GM12878 (cell line): ENCODE measurements at regions not wholly inside any gene's neighbourhood (a gene's known extent, or its start where the extent isn't known, plus 50 kb on each side); places are given as distances from the start of the nearest gene placed in this dataset.

Experiments
- ATAC-seq: fragments of 200-7000 bp; cut with Tn5 transposase; 3 replicates; pipeline ENCODE4 v1.9.1; 2020; ENCODE audit warnings: mild to moderate bottlenecking, moderate library complexity
- BruUV-seq: library from RNA; stranded (reverse); fragments of 400-500 nt; replicated peaks from 2 replicates; lab custom pipeline; 2021; lab: Mats Ljungman, UMichigan
- CTCF ChIA-PET: fragments of 300-600 bp; sonication (Branson Sonifier 250); formaldehyde crosslinking; extraction: SDS; loops from one replicate; lab custom pipeline; 2021; ENCODE audit warnings: inconsistent platforms; lab: Yijun Ruan, JAX
- POLR2A ChIA-PET: fragments of 350-600 bp; formaldehyde crosslinking; extraction: SDS; loops from one replicate; lab custom pipeline; 2021; ENCODE audit warnings: inconsistent platforms; lab: Charles Lee
- RAD21 ChIA-PET: fragments of 300-600 bp; sonication (Branson Sonifier 250); formaldehyde crosslinking; loops from one replicate; lab custom pipeline; 2023; ENCODE audit warnings: antibody characterized with exemption; ENCODE audit not compliant: unreplicated experiment; lab: Charles Lee
- SMC1A ChIA-PET: fragments of 300-600 bp; sonication (Branson Sonifier 250); formaldehyde crosslinking; loops from one replicate; lab custom pipeline; 2023; ENCODE audit not compliant: unreplicated experiment, uncharacterized antibody; lab: Charles Lee
- DNase-seq: peaks from one replicate; pipeline ENCODE4 v3.0.0-alpha.2; 2011; ENCODE audit warnings: low read depth, low spot score
- FAIRE-seq: peaks from 3 replicates; lab custom pipeline; 2011; peaks lifted over from hg19 to GRCh38; lab: Jason Lieb, UNC
- H2AFZ ChIP-seq: 2 replicates; pipeline ENCODE4 v1.6.0; 2011; ENCODE audit warnings: low read depth, low read length, control low read depth; ENCODE audit not compliant: control insufficient read depth
- H3K27ac ChIP-seq: 2 replicates; pipeline ENCODE4 v1.5.1; 2011; ENCODE audit warnings: control low read depth; ENCODE audit not compliant: control insufficient read depth, insufficient read depth
- H3K27me3 ChIP-seq, 2 experiments: replicated peaks in 1 of 2; 2 replicates each; pipeline versions ENCODE4 v1.6.0 to v1.6.1; 2011; ENCODE audit warnings: low read length in 1 of 2; ENCODE audit not compliant: control insufficient read depth in 2 of 2, insufficient read depth in 2 of 2
- H3K36me3 ChIP-seq, 2 experiments: 2 replicates each; pipeline ENCODE4 v1.5.1; 2011; ENCODE audit warnings: low read length in 1 of 2; ENCODE audit not compliant: control insufficient read depth in 2 of 2, insufficient read depth in 2 of 2
- H3K4me1 ChIP-seq: 2 replicates; pipeline ENCODE4 v1.6.1; 2011; ENCODE audit warnings: mild to moderate bottlenecking, low read length, moderate library complexity, mixed read lengths; ENCODE audit not compliant: control insufficient read depth, insufficient read depth
- H3K4me2 ChIP-seq: 2 replicates; pipeline ENCODE4 v1.6.0; 2011; ENCODE audit warnings: control low read depth; ENCODE audit not compliant: control insufficient read depth, insufficient read depth
- H3K4me3 ChIP-seq: fragments of 200-600 bp; sonication (generic); 2 replicates; pipeline ENCODE4 v1.5.1; 2016
- H3K79me2 ChIP-seq: 2 replicates; pipeline ENCODE4 v1.6.0; 2011; ENCODE audit warnings: low read length; ENCODE audit not compliant: control insufficient read depth, insufficient read depth
- H3K9ac ChIP-seq: 2 replicates; pipeline ENCODE4 v1.8.0; 2011; ENCODE audit warnings: low read length, control low read depth, mixed read lengths; ENCODE audit not compliant: control insufficient read depth, insufficient read depth
- H3K9me3 ChIP-seq: replicated peaks from 3 replicates; pipeline ENCODE4 v1.5.1; 2011; ENCODE audit warnings: mild to moderate bottlenecking, low read length; ENCODE audit not compliant: control insufficient read depth, insufficient read depth
- H4K20me1 ChIP-seq: 2 replicates; pipeline ENCODE4 v1.6.0; 2011; ENCODE audit not compliant: control insufficient read depth, insufficient read depth
- ATF3 ChIP-seq: IDR thresholded peaks from 2 replicates; pipeline ENCODE4 v1.6.1; 2011; ENCODE audit warnings: low read depth, mild to moderate bottlenecking, low read length, moderate library complexity, borderline replicate concordance; ENCODE audit errors: extremely low read depth
- BMI1 ChIP-seq: fragments of 450-650 bp; IDR thresholded peaks from 2 replicates; pipeline ENCODE4 v1.6.1; 2016; ENCODE audit warnings: mild to moderate bottlenecking, moderate library complexity, borderline replicate concordance
- CBX3 ChIP-seq: fragments of 200-600 bp; sonication (generic); IDR thresholded peaks from 2 replicates; pipeline ENCODE4 v1.6.1; 2016; ENCODE audit warnings: low read depth, borderline replicate concordance
- CHD2 ChIP-seq: IDR thresholded peaks from 2 replicates; pipeline ENCODE4 v1.6.1; 2011; ENCODE audit warnings: low read depth, low read length, improper control_type of control experiment, borderline replicate concordance
- E4F1 ChIP-seq: fragments of 450-650 bp; IDR thresholded peaks from 2 replicates; pipeline ENCODE4 v1.6.1; 2018; ENCODE audit warnings: borderline replicate concordance, mild to moderate bottlenecking; ENCODE audit not compliant: partially characterized antibody
- IKZF2 ChIP-seq, 2 experiments: fragments of 450-650 bp; IDR thresholded peaks; 2 replicates each; pipeline ENCODE4 v1.6.1; 2017; ENCODE audit warnings: mild to moderate bottlenecking in 2 of 2, moderate library complexity in 2 of 2
- JUND ChIP-seq: IDR thresholded peaks from 2 replicates; pipeline ENCODE4 v1.6.1; 2012; ENCODE audit warnings: low read depth, mild to moderate bottlenecking, low read length, improper control_type of control experiment, moderate library complexity
- MEF2B ChIP-seq: fragments of 450-650 bp; IDR thresholded peaks from 2 replicates; pipeline ENCODE4 v1.6.1; 2018; ENCODE audit warnings: mild to moderate bottlenecking, moderate library complexity; ENCODE audit not compliant: partially characterized antibody, poor library complexity, severe bottlenecking
- NFXL1 ChIP-seq: fragments of 450-650 bp; IDR thresholded peaks from 2 replicates; pipeline ENCODE4 v1.6.1; 2017; ENCODE audit warnings: antibody characterized with exemption, mild to moderate bottlenecking, borderline replicate concordance
- NRF1 ChIP-seq: conservative IDR thresholded peaks from 2 replicates; pipeline ENCODE4 v1.6.1; 2011; ENCODE audit warnings: mild to moderate bottlenecking, low read depth, low read length, improper control_type of control experiment
- RCOR1 ChIP-seq: conservative IDR thresholded peaks from 2 replicates; pipeline ENCODE4 v1.6.1; 2012; ENCODE audit warnings: low read depth, low read length, improper control_type of control experiment
- RELA ChIP-seq: fragments of 450-650 bp; IDR thresholded peaks from 2 replicates; pipeline ENCODE4 v1.8.0; 2014; ENCODE audit warnings: borderline replicate concordance; ENCODE audit not compliant: partially characterized antibody
- REST ChIP-seq: IDR thresholded peaks from 2 replicates; pipeline ENCODE4 v1.6.1; 2012; ENCODE audit warnings: mild to moderate bottlenecking, low read depth, low read length
- WGBS: methylation state at CpG from one replicate; pipeline ENCODE4 v1.1.6; 2016; ENCODE audit warnings: low lambda C conversion rate; ENCODE audit not compliant: insufficient replicate concordance, insufficient coverage; ENCODE audit errors: missing lambda C conversion rate; 5-methylcytosine and 5-hydroxymethylcytosine counted together
- in situ Hi-C: fragments of 300-500 bp; cut with MboI; formaldehyde crosslinking; loops from 9 replicates; pipeline ENCODE4 v1.14.3; 2018; ENCODE audit warnings: mixed read lengths
- intact Hi-C: fragments of 100-400 bp; cut with micrococcal nuclease; formaldehyde crosslinking; loops from one replicate; pipeline ENCODE4 v1.14.2; 2022; ENCODE audit not compliant: unreplicated experiment

- ChIA-PET CTCF (interaction anchor here (1.1 kb wide), 2 partner anchors 9 to 141 kb away, joined by 4 to 6 read pairs; no protein-coding TSS in a partner anchor), RAD21 (interaction anchor here (0.8 kb wide), 1 partner anchor 32 kb away, joined by 3 read pairs; no protein-coding TSS in a partner anchor), SMC1A (interaction anchor here (1.2 to 1.6 kb wide), 3 partner anchors 8 to 34 kb away, joined by 4 to 11 read pairs (median 6); no protein-coding TSS in a partner anchor), POLR2A (interaction anchor here (1.1 to 1.4 kb wide), 2 partner anchors 8 to 85 kb away, joined by 3 to 7 read pairs; no protein-coding TSS in a partner anchor)
- Histone ChIP-seq H4K20me1 (no peaks in the 10 kb centered on the region; the same call in 1 of the 2 replicates), H3K4me2 (no peak overlapping the region), H3K9me3 (peaks cover 21% of the 10 kb centered on the region), H3K36me3 (no peaks in the 10 kb centered on the region), H3K27ac (no peak overlapping the region), H3K79me2 (no peaks in the 10 kb centered on the region), H3K27me3 (peaks cover 0 to under 1% of the 10 kb centered on the region in 2 experiments; a peak in 1 of 4 replicates), H3K9ac (no peak overlapping the region), H2AFZ (no peak overlapping the region), H3K4me3 (no peak overlapping the region), H3K4me1 (peaks cover 18% of the 10 kb centered on the region)
- BruUV-seq: no TSS peak
- intact Hi-C loops: no loop called here
- FAIRE-seq (no peak), ATAC-seq (no peak), DNase-seq (no peak)
- WGBS: 54% methylated on average over 13 of the region's 13 CpGs
- in situ Hi-C loops: no loop called here
- TF ChIP-seq BMI1 (no peak), REST (no peak), IKZF2 (IDR thresholded peaks at IDR 0.05) (no peak), E4F1 (no peak), JUND (no peak), CBX3 (no peak), MEF2B (no peak), RELA (no peak), RCOR1 (no peak), CHD2 (no peak), NFXL1 (no peak), ATF3 (no peak), NRF1 (no peak)
Observed at GRCh38 chr17:77877646-77878355, 80.7 kb upstream of the TNRC6C start.
